ENCODE measurements at regions not wholly inside any gene's neighbourhood (a gene's known extent, or its start where the extent isn't known, plus 50 kb on each side); places are given as distances from the start of the nearest gene placed in this dataset.

DNA sequence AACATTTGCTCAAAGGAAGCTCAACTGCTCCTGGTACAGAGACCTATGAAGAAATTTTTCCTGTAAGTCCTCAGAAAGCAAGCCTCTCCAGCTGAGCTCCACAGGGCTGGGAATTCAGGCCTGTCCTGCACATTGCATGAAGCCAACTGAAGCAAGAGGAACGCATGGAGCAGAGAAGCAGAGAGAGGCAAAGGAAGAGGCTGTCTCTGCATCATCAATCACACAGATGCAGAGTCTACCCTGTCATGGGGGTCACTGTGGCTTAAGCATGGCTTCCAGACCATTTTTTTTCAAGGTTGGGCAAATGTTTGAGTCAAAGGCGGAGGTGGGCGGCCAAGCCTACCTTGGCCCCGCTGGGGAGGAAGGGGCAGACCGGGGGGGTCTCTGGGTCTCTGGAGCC lies 110.3 kb upstream of the MSX1 start:
- FAIRE-seq = no peak
- Histone ChIP-seq H4K20me1 (replicated peaks; ENCODE audit: control insufficient read depth, extremely low read depth, insufficient read depth, low read length) (no peaks in the 10 kb centered on the region), H3K4me2 (ENCODE audit: insufficient read depth, low read length) (no peak overlapping the region), H3K27ac (ENCODE audit: insufficient read depth, low read depth, low read length) (no peak overlapping the region), H3K9me3 (replicated peaks; ENCODE audit: control insufficient read depth, insufficient read depth, low read length) (no peaks in the 10 kb centered on the region), H2AFZ (ENCODE audit: low read depth, low read length) (no peak overlapping the region), H3K4me1 (ENCODE audit: control insufficient read depth, extremely low read depth, insufficient read depth, low read length) (no peaks in the 10 kb centered on the region), H3K9me1 (replicated peaks; ENCODE audit: control insufficient read depth, extremely low read depth, insufficient read depth, low read length) (no peaks in the 10 kb centered on the region), H3K4me3 (replicated peaks in 1 of 3; ENCODE audit: insufficient read depth in 1 of 3, low read depth in 1 of 3, low read length in 3 of 3) (no peak overlapping the region), H3K9ac (replicated peaks; ENCODE audit: extremely low read depth, insufficient read depth, low read length) (no peak overlapping the region), H3K36me3 (ENCODE audit: control insufficient read depth in 2 of 2, extremely low read depth in 1 of 2, insufficient read depth in 2 of 2, low read length in 2 of 2) (no peaks in the 10 kb centered on the region), H3K79me2 (ENCODE audit: control insufficient read depth, insufficient read depth, low read length) (no peaks in the 10 kb centered on the region), H3K27me3 (ENCODE audit: control insufficient read depth in 2 of 2, insufficient read depth in 2 of 2, low read length in 2 of 2) (peaks cover 0 to 2% of the 10 kb centered on the region in 2 experiments)
- DNase-seq (ENCODE audit: low read depth, low spot score) = no peak
- BruUV-seq (replicated peaks) = no TSS peak
- CTCF ChIA-PET = no interaction called here
- TF ChIP-seq CTCF (IDR thresholded peaks at IDR 0.05; ENCODE audit: extremely low read depth in 1 of 2, insufficient read depth in 1 of 2, low read depth in 1 of 2, low read length in 2 of 2) (no peak), EZH2 (IDR thresholded peaks at IDR 0.05; ENCODE audit: borderline replicate concordance, low read depth, low read length, severe bottlenecking) (no peak)
- POLR2A ChIA-PET = no interaction called here
- dilution Hi-C loops (cut with MboI; ENCODE audit: extremely low pct_ligation_motif_present, low sequenced_read_pairs) (no loop called here), intact Hi-C loops (cut with micrococcal nuclease) (no loop called here)

- no peaks in the 10 kb centered on the region for H3K27me3 ChIP-seq (ENCODE audit: control insufficient read depth in 2 of 2, insufficient read depth in 2 of 2, low read length in 2 of 2)
- H3K27ac ChIP-seq (ENCODE audit: insufficient read depth, low read depth, low read length) = no peak overlapping the region
- no peaks in the 10 kb centered on the region for H3K9me3 ChIP-seq (replicated peaks; ENCODE audit: control insufficient read depth, insufficient read depth, low read length)
- H4K20me1 ChIP-seq (replicated peaks; ENCODE audit: control insufficient read depth, extremely low read depth, insufficient read depth, low read length) = no peaks in the 10 kb centered on the region
- no peaks in the 10 kb centered on the region for H3K9me1 ChIP-seq (replicated peaks; ENCODE audit: control insufficient read depth, extremely low read depth, insufficient read depth, low read length)
- TF ChIP-seq POLR2A (IDR thresholded peaks at IDR 0.05; ENCODE audit: low read depth, low read length) (no peak), FOS (IDR thresholded peaks at IDR 0.05; ENCODE audit: borderline replicate concordance, insufficient read depth, low read length) (no peak), JUN (IDR thresholded peaks at IDR 0.05; ENCODE audit: borderline replicate concordance, insufficient read depth, insufficient read length, low read depth) (no peak), MAX (IDR thresholded peaks at IDR 0.05; ENCODE audit: insufficient read depth, insufficient read length) (no peak), POLR2AphosphoS5 (IDR thresholded peaks at IDR 0.05; ENCODE audit: insufficient read depth, low read depth, low read length) (no peak), MYC (IDR thresholded peaks at IDR 0.05; ENCODE audit: low read depth, low read length) (no peak), GATA2 (IDR thresholded peaks at IDR 0.05; ENCODE audit: insufficient read depth, insufficient read length, low read depth, low read length) (no peak), CTCF (IDR thresholded peaks at IDR 0.05; ENCODE audit: extremely low read depth in 1 of 2, insufficient read depth in 1 of 2, low read depth in 1 of 2, low read length in 2 of 2) (no peak)
- H3K79me2 ChIP-seq (ENCODE audit: control insufficient read depth, insufficient read depth, low read length) = no peaks in the 10 kb centered on the region
- H3K4me2 ChIP-seq (ENCODE audit: insufficient read depth, low read length) = no peak overlapping the region
- intact Hi-C loops (cut with micrococcal nuclease) (no loop called here), dilution Hi-C loops (cut with MboI; ENCODE audit: extremely low pct_ligation_motif_present, low sequenced_read_pairs) (no loop called here)
- no peak overlapping the region for H2AFZ ChIP-seq (ENCODE audit: low read depth, low read length)
- POLR2A ChIA-PET = no interaction called here
- H3K9ac ChIP-seq (replicated peaks; ENCODE audit: extremely low read depth, insufficient read depth, low read length) = no peak overlapping the region
- no peaks in the 10 kb centered on the region for H3K4me1 ChIP-seq (ENCODE audit: control insufficient read depth, extremely low read depth, insufficient read depth, low read length)
- BruUV-seq (replicated peaks) = no TSS peak
- CTCF ChIA-PET = no interaction called here
- FAIRE-seq = no peak
- H3K4me3 ChIP-seq (replicated peaks in 1 of 3; ENCODE audit: insufficient read depth in 1 of 3, low read depth in 1 of 3, low read length in 3 of 3) = no peak overlapping the region
- DNase-seq (ENCODE audit: low read depth, low spot score) = no peak
- H3K36me3 ChIP-seq (ENCODE audit: control insufficient read depth in 2 of 2, extremely low read depth in 1 of 2, insufficient read depth in 2 of 2, low read length in 2 of 2) = no peaks in the 10 kb centered on the region
Measured at GRCh38 chr4:4746444-4746843, 113.0 kb upstream of the MSX1 start.

Measured in endothelial cell of umbilical vein (primary cell).